HEK293 (cell line): ENCODE measurements at regions not wholly inside any gene's neighbourhood (a gene's known extent, or its start where the extent isn't known, plus 50 kb on each side); places are given as distances from the start of the nearest gene placed in this dataset.

Source experiments
- INSM2 ChIP-seq: fragments of 450-650 bp; formaldehyde crosslinking; IDR thresholded peaks from 2 replicates; pipeline ENCODE4 v1.5.1; 2016; ENCODE audit warnings: missing biosample characterization, missing genetic modification characterization
- OVOL3 ChIP-seq: fragments of 450-650 bp; formaldehyde crosslinking; IDR thresholded peaks from 2 replicates; pipeline ENCODE4 v1.5.1; 2016; ENCODE audit warnings: missing biosample characterization, missing genetic modification characterization
- PRDM2 ChIP-seq: fragments of 450-650 bp; formaldehyde crosslinking; IDR thresholded peaks from 2 replicates; pipeline ENCODE4 v1.5.1; 2016; ENCODE audit warnings: missing biosample characterization, missing genetic modification characterization, borderline replicate concordance
- RBAK ChIP-seq: fragments of 450-650 bp; formaldehyde crosslinking; IDR thresholded peaks from 2 replicates; pipeline ENCODE4 v1.5.1; 2016; ENCODE audit warnings: missing biosample characterization, missing genetic modification characterization
- REST ChIP-seq: fragments of 450-650 bp; formaldehyde crosslinking; IDR thresholded peaks from 2 replicates; pipeline ENCODE4 v1.5.1; 2016; ENCODE audit warnings: missing biosample characterization, missing genetic modification characterization
- ZNF132 ChIP-seq: fragments of 450-650 bp; formaldehyde crosslinking; IDR thresholded peaks from 2 replicates; pipeline ENCODE4 v1.5.1; 2017; ENCODE audit warnings: missing biosample characterization, missing genetic modification characterization, borderline replicate concordance
- ZNF174 ChIP-seq: fragments of 450-650 bp; formaldehyde crosslinking; IDR thresholded peaks from 2 replicates; pipeline ENCODE4 v1.5.0; 2017; ENCODE audit warnings: missing biosample characterization, mild to moderate bottlenecking, missing genetic modification characterization
- ZNF214 ChIP-seq: fragments of 450-650 bp; formaldehyde crosslinking; IDR thresholded peaks from 2 replicates; pipeline ENCODE4 v1.5.1; 2017; ENCODE audit warnings: missing biosample characterization, mild to moderate bottlenecking, missing genetic modification characterization, borderline replicate concordance
- ZNF398 ChIP-seq: fragments of 450-650 bp; formaldehyde crosslinking; IDR thresholded peaks from 2 replicates; pipeline ENCODE4 v1.5.1; 2017; ENCODE audit warnings: missing biosample characterization, missing genetic modification characterization
- ZNF48 ChIP-seq: fragments of 450-650 bp; formaldehyde crosslinking; IDR thresholded peaks from 2 replicates; pipeline ENCODE4 v1.5.1; 2016; ENCODE audit warnings: missing biosample characterization, missing genetic modification characterization
- ZNF704 ChIP-seq: fragments of 450-650 bp; formaldehyde crosslinking; IDR thresholded peaks from 2 replicates; pipeline ENCODE4 v1.5.1; 2016; ENCODE audit warnings: missing biosample characterization, missing genetic modification characterization
- ZSCAN18 ChIP-seq: fragments of 450-650 bp; formaldehyde crosslinking; IDR thresholded peaks from 2 replicates; pipeline ENCODE4 v1.5.1; 2016; ENCODE audit warnings: missing biosample characterization, missing genetic modification characterization

GRCh38 chr11:79894111-79894510 is 453.3 kb upstream of the TENM4 start (continued):
- no peak for TF ChIP-seq REST (tag by site-specific recombination)
- no peak for TF ChIP-seq ZSCAN18 (tag by site-specific recombination)
- no peak for TF ChIP-seq ZNF174 (tag by site-specific recombination)
- TF ChIP-seq PRDM2 (tag by site-specific recombination) = no peak
- TF ChIP-seq ZNF214 (tag by site-specific recombination) = no peak
- TF ChIP-seq ZNF132 (tag by site-specific recombination) = no peak
- no peak for TF ChIP-seq OVOL3
- TF ChIP-seq ZNF704 (tag by site-specific recombination) = no peak
- no peak for TF ChIP-seq ZNF398 (tag by site-specific recombination)
- TF ChIP-seq ZNF48 (tag by site-specific recombination) = no peak
- no peak for TF ChIP-seq INSM2 (tag by site-specific recombination)
- TF ChIP-seq RBAK (tag by site-specific recombination) = no peak
- TF ChIP-seq, all 188 proteins: peak for 0
